Glomerular visceral epithelial cell (primary cell): ENCODE measurements at regions not wholly inside any gene's neighbourhood (a gene's known extent, or its start where the extent isn't known, plus 50 kb on each side); places are given as distances from the start of the nearest gene placed in this dataset.

Experiments
- DNase-seq: peaks from one replicate; pipeline ENCODE4 v3.0.0-alpha.2; 2016; ENCODE audit errors: extremely low spot score

DNA sequence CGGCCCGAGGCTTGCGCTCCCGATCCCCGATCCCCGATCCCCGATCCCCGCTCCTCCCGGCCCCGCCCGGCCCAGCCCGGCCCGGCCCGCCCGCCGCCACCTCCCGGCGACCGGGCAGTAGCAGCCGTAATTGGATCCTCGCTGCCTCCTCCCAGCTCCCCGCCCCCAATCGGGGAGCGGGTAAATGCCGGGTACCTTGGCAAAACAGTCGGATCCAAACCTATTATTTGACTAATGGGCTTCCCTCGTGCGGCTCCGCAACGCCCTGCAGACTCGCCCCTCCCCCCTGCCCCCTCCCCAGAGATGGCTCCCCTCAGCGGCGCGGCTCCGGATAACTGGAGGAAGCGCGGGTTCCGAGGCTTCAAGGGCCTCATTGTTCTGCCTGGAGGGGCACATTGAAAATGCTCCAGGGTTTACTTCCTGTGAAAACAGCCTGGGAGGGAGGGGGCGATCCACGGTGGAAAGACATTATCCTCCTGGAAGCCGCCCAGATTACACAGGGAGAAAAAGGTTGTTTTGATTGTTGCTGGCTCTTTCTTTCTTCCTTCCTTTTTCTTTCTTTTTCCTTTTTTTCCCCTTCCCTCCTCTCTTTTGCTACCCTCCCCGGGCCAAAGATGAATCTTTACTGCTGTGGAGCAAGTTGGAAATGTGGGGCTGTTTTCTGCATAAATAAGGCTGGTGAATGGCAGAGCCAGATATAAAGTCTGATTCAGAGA, 94.7 kb upstream of the ZMIZ1 start:
- DNase-seq, result peak; percentile 61

DNA sequence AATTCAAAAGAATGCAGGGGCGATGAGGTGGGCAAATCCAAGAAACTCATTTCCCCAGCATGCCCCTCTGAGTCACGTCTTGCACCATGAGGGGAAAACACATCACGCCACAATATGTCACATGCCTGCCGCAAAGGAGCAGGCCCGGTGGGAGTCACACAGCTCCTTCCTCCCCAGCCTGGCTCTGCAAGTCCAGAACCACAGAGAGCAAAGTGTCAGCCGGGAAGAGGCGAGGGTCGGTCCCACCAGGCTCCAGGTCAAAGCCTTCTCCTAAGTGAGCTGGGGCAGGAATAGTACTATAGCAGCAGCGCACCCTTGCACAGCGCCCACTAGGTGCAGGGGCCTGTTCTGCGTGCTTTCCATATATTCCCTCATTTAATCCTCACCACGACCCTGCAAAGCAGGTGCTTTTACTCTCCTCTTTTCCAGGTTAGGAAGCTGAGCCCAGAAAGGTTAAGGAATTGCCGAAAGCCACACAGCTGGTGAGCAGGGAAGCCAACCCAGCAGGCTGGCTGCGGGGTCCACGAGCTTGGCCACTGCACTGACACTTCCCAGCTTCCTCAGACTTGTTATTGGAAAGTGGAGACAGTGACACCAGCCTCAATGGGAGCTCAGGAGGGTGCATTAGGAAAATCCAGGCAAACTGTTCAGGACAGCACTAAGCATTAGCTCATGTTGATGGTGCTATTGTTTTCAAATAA, 94.0 kb upstream of the ZMIZ1 start:
- peak; percentile 87 for DNase-seq

GRCh38 chr10:78975926-78976325, 92.8 kb upstream of the ZMIZ1 start:
- no peak for DNase-seq

DNA sequence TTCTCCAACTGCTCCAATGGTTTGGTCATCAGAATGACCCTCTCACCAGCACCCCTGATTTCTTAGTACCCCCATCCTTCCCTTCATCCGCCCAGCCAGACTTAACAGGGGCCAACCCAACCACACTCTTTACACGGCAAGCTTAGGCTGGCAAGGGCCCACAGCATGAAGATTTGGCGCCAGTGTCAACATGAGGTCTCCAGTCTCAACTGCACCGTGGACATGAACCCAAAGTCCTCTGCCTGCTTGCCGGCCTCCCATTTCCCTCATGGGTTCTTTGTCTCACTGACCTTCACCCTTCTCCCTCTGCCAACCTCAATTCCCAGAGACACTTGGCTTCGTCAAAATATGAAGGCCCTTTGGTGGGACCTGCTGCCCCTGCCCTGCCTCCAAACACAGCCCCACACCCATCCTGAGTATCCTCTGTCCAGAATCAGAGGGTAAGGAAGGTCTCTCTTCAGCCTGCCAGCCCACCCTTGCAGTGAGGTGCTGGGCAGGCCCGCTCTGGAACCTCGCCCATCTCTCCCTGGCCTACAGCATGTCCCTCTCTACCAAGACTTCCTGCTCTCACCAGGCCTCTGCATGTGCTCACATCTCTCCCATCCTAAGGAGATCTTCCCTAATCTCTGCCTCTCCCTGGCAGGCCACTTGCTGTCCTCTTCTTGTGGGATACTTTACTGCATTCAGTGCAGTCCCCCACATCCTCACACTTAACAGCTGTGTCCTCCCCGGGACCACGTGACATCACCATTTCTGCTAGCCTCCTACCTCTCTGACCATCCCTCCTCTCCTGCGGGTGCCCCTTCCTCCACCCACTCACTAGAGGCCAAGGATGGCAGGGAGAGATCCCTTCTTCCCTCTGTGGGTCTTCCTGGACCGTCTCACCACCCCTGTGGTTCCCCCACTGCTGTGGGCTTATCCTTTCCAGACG, 91.7 kb upstream of the ZMIZ1 start:
- DNase-seq, result no peak

- no peak for DNase-seq
Observed at GRCh38 chr10:78979938-78980337, 88.8 kb upstream of the ZMIZ1 start.

- no peak for DNase-seq
Observed at GRCh38 chr10:78980354-78980753, 88.4 kb upstream of the ZMIZ1 start.

GRCh38 chr10:78980815-78981214, 88.0 kb upstream of the ZMIZ1 start:
- no peak for DNase-seq

DNA sequence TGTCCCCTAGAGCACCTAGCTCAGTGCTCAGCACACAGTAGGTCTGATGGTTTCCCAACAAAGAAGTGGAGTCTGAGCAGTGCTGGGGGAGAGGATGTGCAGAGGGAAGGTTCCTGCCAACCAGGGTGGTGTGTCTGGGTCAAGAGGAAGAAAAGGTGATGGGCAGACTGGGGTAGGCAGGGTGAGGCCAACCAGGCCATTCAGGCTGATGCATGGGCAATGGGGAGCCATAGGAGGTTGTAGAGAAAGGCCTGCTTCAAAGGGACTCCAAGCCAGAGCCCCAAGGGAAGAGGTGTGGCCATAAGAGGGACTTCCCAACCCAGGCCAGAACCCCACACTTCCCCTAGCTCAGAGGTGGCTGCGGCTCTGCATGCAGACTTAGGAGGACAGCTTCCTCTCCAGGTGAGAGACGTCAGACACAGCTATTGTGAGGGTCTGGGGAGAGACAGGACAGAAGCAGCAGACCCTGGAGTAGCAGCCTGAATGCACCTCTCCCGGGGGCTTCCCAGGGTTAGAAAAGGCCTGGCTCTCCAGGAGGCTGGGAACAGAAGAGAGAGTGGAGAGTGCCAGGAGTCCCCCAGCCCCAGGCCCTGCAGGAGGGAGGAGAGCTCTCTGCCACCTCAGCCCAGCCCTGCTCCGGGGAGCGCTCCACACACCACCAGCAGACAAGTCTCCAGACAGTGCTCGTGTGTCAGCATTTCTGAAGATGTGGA, 87.4 kb upstream of the ZMIZ1 start:
- DNase-seq, result no peak

GRCh38 chr10:78981970-78982281, 86.8 kb upstream of the ZMIZ1 start:
- no peak for DNase-seq

- no peak for DNase-seq
Observed at GRCh38 chr10:78982726-78983125, 86.0 kb upstream of the ZMIZ1 start.

GRCh38 chr10:78983608-78984007, 85.2 kb upstream of the ZMIZ1 start:
- DNase-seq, result no peak

GRCh38 chr10:78985973-78986818, 82.6 kb upstream of the ZMIZ1 start:
- DNase-seq, result no peak

DNA sequence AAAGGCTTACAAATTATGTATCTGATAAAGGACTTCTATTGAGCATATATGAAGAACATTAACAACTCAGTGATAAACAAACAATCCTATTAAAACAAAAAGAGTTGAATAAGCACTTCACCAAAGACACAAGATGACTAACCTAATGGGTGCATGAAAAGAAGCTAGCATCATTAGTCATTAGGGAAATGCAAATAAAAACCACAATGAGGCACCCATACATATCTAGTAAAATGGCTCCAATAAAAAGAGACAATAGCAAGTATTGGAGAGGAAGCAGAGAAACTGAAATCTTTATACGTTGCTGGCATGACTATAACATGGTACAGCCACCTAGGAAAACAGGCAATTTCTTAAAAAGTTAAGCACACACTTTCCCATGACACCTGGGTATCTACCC, 77.6 kb upstream of the ZMIZ1 start:
- DNase-seq, result no peak

DNA sequence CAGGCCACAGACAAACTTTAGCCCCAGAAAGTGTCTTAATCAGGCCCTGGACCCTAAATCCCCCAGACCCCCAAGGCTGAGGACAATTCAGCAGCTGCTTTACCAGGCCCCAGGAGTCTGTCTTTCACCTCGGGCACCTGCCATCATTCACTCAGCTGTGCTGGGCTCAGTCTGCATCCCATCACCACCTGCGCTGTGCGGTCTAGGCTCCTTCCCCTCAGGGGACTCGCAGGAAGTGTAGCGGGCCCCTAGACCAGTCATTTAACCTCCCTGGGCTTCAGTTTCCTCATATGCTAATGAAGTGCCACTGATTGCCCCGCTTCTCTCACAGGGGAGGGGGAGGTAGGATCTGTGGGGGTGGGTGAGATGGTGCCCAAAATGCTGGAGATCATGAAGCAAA, 76.4 kb upstream of the ZMIZ1 start:
- no peak for DNase-seq

DNA sequence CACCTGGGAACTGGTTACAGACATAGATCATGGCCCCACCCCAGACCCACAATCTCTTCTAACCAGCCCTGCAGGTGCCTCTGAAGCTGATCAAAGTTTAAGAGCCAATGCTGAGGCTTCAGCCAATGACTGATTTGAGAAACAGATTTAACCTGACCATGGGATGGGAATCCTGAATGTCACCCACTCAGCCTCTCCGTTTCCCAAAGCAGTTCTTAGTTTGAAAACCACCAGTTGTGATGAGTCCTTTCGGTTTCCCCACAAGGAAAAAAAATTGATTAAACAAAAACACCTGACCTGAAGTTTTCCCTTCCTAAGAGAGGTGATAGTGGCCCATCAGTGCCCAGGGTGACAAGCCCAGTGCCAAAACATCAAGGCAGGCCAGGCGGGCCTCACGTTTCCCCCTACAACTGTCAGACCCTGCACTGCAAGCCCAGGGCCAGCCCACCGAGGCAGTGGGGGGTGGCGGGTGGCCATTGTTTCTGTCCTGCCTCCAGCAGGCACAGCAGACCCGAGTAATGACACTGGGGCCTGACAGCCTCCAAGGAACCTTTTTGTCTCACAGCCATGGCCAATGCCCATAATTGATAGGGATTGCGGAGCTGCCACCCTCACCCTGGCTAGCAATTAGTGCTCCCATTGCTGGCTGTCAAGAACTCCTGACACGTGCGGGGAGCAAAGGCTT, 75.4 kb upstream of the ZMIZ1 start:
- no peak for DNase-seq

DNA sequence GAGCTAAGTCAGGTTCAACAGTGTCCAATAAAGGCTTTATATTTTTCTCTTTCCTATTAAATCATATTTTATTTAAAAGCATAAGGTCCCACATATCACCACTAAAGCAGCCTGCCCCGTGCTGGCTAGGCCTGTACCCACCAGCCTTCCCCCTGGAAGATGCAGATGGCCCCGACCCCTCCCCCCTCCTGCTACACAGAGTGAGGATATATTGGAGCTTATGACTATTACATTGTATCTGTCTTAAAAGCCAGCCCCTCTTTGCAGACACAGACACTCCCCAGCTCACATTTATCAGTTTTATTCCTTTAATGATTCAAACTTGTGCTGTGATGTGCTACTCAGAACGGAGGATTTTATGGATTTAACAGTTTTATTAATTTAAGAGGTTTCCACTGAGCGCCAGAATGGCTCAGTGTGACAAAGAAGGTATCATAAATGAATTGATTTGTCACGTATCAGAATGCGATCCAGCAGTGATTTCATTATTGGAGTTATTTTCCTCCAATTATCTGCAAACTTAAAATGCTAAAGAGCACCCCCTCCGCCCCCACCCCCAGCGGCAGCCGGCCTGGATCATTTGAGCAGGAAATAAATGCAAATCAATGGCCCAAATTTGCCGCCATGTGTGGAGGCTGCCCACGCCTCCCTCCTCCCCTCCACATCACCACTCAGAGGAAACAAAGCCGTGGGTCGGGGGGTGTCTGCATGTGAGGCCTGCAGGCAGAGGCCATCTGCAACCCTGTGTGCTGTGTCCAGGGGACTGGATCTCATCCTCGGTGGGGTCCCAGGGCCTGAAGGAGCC, 72.6 kb upstream of the ZMIZ1 start:
- DNase-seq, result no peak

- no peak for DNase-seq
Observed at GRCh38 chr10:78996792-78997129, 72.0 kb upstream of the ZMIZ1 start.

DNA sequence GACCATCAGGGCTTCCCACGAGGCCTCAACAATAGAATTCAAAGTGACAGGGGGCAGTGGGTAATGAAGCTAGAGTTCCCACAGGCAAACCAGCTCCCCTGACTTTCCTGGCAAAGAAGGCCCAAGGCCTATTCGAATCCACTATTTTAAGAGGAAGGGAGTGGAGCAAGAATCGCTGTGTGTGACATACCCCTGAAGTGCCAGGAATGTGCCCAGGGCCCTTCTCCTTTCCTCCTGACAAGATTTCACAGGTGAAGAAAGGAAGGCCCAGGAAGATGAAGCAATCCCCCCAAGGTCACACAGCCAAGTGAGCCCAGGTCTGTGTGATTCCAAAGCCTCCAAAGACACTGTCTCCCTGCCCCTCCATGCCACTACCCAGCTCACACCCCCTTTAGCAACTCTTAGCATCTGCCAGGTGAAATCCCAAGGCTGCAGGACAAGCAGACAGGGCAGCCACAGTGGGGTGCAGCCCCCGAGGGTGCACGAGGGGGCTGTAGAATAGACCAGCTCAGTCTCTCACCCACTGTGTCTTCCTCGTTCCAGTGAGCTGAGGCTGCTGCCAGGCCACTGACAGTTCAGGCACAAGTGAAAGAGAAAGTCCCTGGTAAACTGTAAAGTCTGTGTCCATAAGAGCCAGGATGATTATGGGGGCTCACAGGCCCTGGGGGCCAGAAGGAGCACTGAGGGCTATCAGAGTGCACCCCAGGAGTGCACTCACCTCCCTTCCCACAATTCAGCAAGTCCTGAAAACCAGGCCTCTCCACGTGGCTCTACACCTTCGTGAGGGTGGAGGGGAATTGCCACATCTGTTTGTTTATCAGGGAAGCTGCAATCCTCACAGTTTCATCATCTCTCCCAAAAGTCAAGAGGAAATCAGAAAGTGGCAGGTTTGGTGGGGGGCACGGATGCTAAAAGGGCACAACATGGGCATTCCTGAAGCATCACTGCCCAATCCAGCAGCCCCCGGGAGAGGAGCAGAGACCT, 70.8 kb upstream of the ZMIZ1 start:
- no peak for DNase-seq
